Panc1 (cell line): ENCODE measurements at regions not wholly inside any gene's neighbourhood (a gene's known extent, or its start where the extent isn't known, plus 50 kb on each side); places are given as distances from the start of the nearest gene placed in this dataset.

ENCODE experiments used
- ATAC-seq: fragments of 200-7000 bp; cut with Tn5 transposase; 2 replicates; pipeline ENCODE4 v1.9.1; 2020; ENCODE audit warnings: mild to moderate bottlenecking, moderate library complexity
- BruUV-seq: library from RNA; stranded (reverse); fragments of 400-500 nt; replicated peaks from 2 replicates; lab custom pipeline; 2021; lab: Mats Ljungman, UMichigan
- CTCF ChIA-PET: fragments of 300-600 bp; sonication (Branson Sonifier 250); formaldehyde crosslinking; loops from one replicate; lab custom pipeline; 2022; ENCODE audit warnings: antibody characterized with exemption; lab: Charles Lee
- POLR2A ChIA-PET: fragments of 300-600 bp; sonication (Branson Sonifier 250); formaldehyde crosslinking; loops from one replicate; lab custom pipeline; 2022; ENCODE audit warnings: antibody characterized with exemption; lab: Charles Lee
- DNase-seq: peaks from one replicate; pipeline ENCODE4 v3.0.0-alpha.2; 2010; ENCODE audit warnings: low read depth, low spot score
- H3K27ac ChIP-seq: 2 replicates; pipeline ENCODE4 v1.5.1; 2011; ENCODE audit warnings: mild to moderate bottlenecking, low read length, inconsistent platforms
- H3K27me3 ChIP-seq: fragments of 200-500 bp; sonication (Bioruptor generic); 2 replicates; pipeline ENCODE4 v1.6.0; 2014; ENCODE audit warnings: low read length, inconsistent platforms; ENCODE audit not compliant: control insufficient read depth, insufficient read depth
- H3K36me3 ChIP-seq: fragments of 200-500 bp; sonication (Bioruptor generic); 2 replicates; pipeline ENCODE4 v1.5.1; 2014; ENCODE audit warnings: inconsistent platforms, mild to moderate bottlenecking, low read length, moderate library complexity; ENCODE audit not compliant: control insufficient read depth, insufficient read depth
- H3K4me1 ChIP-seq: 2 replicates; pipeline ENCODE4 v1.5.1; 2011; ENCODE audit warnings: inconsistent platforms, mild to moderate bottlenecking, low read length, moderate library complexity; ENCODE audit not compliant: control insufficient read depth, insufficient read depth
- H3K4me3 ChIP-seq, 2 experiments: 2 replicates each; pipeline ENCODE4 v1.5.1; 2011 to 2012; ENCODE audit warnings: low read depth in 2 of 2, low read length in 2 of 2, mild to moderate bottlenecking in 2 of 2, inconsistent platforms in 1 of 2, moderate library complexity in 1 of 2
- H3K9me3 ChIP-seq: fragments of 200-500 bp; sonication (Bioruptor generic); 2 replicates; pipeline ENCODE4 v1.5.1; 2014; ENCODE audit warnings: low read depth, mild to moderate bottlenecking, inconsistent platforms, low read length, moderate library complexity; ENCODE audit not compliant: control insufficient read depth, insufficient read depth
- POLR2AphosphoS5 ChIP-seq: IDR thresholded peaks from 2 replicates; pipeline ENCODE4 v1.6.1; 2012; ENCODE audit warnings: mild to moderate bottlenecking, low read depth, low read length, moderate library complexity
- SIN3A ChIP-seq: IDR thresholded peaks from 2 replicates; pipeline ENCODE4 v1.6.1; 2012; ENCODE audit warnings: low read depth, mild to moderate bottlenecking, low read length, moderate library complexity, borderline replicate concordance; ENCODE audit not compliant: insufficient read depth
- TCF7L2 ChIP-seq: IDR thresholded peaks from 2 replicates; pipeline ENCODE4 v1.6.1; 2011; ENCODE audit warnings: mild to moderate bottlenecking, low read depth, low read length, inconsistent platforms
- in situ Hi-C: cut with HindIII; loops from 2 replicates; pipeline ENCODE4 v1.10.0; 2016; ENCODE audit warnings: low sequenced_read_pairs, low pct_unique_long_range_greater_than_20kb
- intact Hi-C: fragments of 100-400 bp; cut with micrococcal nuclease; formaldehyde crosslinking; loops from one replicate; pipeline ENCODE4 v1.10.0; 2022; ENCODE audit not compliant: unreplicated experiment
- TF ChIP-seq, protein P1 (sequence below), 2 experiments: IDR thresholded peaks; 2 replicates each; pipeline ENCODE4 v1.6.1; 2011 to 2012; ENCODE audit warnings: low read depth in 2 of 2, control low read depth in 1 of 2, low read length in 1 of 2, mild to moderate bottlenecking in 1 of 2, moderate library complexity in 1 of 2; ENCODE audit not compliant: insufficient read depth in 1 of 2
- TF ChIP-seq, protein P2 (sequence below): fragments of 450-650 bp; IDR thresholded peaks from 2 replicates; pipeline ENCODE4 v1.5.1; 2017; ENCODE audit warnings: mild to moderate bottlenecking

DNA sequence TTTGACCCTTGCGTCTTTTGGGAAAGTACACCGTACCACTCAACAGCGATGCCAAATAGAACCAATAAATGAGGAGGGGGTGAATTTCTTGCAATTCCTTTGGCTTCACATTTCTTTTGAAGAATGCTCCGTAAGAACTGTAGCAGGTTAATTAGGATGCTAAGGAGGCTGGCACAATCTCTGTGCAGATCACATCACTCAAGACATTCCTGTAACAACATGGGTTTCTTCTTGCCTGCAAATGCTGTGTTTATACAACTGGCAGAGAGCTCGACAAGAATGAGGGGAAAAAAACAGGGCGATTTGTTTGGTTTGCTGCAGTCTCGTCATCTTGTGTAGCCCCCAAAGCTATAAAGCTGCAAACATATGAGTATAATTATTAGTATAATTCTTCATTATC lies 424.8 kb upstream of the DCC start:
- intact Hi-C loops, result no loop called here
- ATAC-seq, result no peak
- no peaks in the 10 kb centered on the region for H3K27me3 ChIP-seq
- POLR2A ChIA-PET, result no interaction called here
- H3K9me3 ChIP-seq, result no peaks in the 10 kb centered on the region
- CTCF ChIA-PET, result no interaction called here
- H3K36me3 ChIP-seq, result no peaks in the 10 kb centered on the region
- H3K27ac ChIP-seq, result no peak overlapping the region
- H3K4me1 ChIP-seq, result no peaks in the 10 kb centered on the region
- DNase-seq, result no peak
- in situ Hi-C loops, result no loop called here
- H3K4me3 ChIP-seq, result no peak overlapping the region
- BruUV-seq, result no TSS peak
- no peak for TF ChIP-seq TCF7L2
- TF ChIP-seq, protein P1, sequence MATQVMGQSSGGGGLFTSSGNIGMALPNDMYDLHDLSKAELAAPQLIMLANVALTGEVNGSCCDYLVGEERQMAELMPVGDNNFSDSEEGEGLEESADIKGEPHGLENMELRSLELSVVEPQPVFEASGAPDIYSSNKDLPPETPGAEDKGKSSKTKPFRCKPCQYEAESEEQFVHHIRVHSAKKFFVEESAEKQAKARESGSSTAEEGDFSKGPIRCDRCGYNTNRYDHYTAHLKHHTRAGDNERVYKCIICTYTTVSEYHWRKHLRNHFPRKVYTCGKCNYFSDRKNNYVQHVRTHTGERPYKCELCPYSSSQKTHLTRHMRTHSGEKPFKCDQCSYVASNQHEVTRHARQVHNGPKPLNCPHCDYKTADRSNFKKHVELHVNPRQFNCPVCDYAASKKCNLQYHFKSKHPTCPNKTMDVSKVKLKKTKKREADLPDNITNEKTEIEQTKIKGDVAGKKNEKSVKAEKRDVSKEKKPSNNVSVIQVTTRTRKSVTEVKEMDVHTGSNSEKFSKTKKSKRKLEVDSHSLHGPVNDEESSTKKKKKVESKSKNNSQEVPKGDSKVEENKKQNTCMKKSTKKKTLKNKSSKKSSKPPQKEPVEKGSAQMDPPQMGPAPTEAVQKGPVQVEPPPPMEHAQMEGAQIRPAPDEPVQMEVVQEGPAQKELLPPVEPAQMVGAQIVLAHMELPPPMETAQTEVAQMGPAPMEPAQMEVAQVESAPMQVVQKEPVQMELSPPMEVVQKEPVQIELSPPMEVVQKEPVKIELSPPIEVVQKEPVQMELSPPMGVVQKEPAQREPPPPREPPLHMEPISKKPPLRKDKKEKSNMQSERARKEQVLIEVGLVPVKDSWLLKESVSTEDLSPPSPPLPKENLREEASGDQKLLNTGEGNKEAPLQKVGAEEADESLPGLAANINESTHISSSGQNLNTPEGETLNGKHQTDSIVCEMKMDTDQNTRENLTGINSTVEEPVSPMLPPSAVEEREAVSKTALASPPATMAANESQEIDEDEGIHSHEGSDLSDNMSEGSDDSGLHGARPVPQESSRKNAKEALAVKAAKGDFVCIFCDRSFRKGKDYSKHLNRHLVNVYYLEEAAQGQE (IDR thresholded peaks at IDR 0.05; ENCODE audit: insufficient read depth in 1 of 2, low read depth in 2 of 2, low read length in 1 of 2), result no peak
- TF ChIP-seq, protein P2, sequence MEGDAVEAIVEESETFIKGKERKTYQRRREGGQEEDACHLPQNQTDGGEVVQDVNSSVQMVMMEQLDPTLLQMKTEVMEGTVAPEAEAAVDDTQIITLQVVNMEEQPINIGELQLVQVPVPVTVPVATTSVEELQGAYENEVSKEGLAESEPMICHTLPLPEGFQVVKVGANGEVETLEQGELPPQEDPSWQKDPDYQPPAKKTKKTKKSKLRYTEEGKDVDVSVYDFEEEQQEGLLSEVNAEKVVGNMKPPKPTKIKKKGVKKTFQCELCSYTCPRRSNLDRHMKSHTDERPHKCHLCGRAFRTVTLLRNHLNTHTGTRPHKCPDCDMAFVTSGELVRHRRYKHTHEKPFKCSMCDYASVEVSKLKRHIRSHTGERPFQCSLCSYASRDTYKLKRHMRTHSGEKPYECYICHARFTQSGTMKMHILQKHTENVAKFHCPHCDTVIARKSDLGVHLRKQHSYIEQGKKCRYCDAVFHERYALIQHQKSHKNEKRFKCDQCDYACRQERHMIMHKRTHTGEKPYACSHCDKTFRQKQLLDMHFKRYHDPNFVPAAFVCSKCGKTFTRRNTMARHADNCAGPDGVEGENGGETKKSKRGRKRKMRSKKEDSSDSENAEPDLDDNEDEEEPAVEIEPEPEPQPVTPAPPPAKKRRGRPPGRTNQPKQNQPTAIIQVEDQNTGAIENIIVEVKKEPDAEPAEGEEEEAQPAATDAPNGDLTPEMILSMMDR, result no peak
- TF ChIP-seq SIN3A, result no peak
- TF ChIP-seq POLR2AphosphoS5, result no peak

DNA sequence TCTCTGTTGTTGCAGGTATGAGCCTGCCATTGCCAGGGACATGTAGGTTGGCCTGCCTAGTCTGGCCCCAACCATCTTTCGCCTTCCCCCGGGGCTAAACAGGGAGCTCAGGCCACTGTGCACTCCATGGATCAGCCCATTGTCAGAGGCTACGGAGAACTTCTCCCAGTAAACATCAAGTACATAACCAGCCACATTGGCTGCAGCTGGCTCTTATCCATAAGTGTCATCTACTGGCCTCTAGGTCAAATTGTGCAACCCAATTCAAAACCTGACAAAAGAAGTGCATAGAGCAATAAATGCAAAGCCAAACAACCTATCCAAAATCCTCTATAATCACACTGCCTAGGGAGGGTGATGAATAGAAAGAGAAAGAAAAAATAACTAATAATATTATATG lies 418.1 kb upstream of the DCC start:
- no peak overlapping the region for H3K27ac ChIP-seq
- intact Hi-C loops (no loop called here), in situ Hi-C loops (no loop called here)
- no peak for ATAC-seq
- ChIA-PET POLR2A (no interaction called here), CTCF (no interaction called here)
- H3K36me3 ChIP-seq, result no peaks in the 10 kb centered on the region
- H3K4me1 ChIP-seq, result no peaks in the 10 kb centered on the region
- H3K9me3 ChIP-seq, result no peaks in the 10 kb centered on the region
- TF ChIP-seq TCF7L2 (no peak), POLR2AphosphoS5 (no peak), SIN3A (no peak)
- TF ChIP-seq, protein P1 (IDR thresholded peaks at IDR 0.05; ENCODE audit: insufficient read depth in 1 of 2, low read depth in 2 of 2, low read length in 1 of 2), result no peak
- TF ChIP-seq, protein P2, result no peak
- no peak overlapping the region for H3K4me3 ChIP-seq
- no peak for DNase-seq
- BruUV-seq, result no TSS peak
- H3K27me3 ChIP-seq, result no peaks in the 10 kb centered on the region
